ENCODE measurements at regions not wholly inside any gene's neighbourhood (a gene's known extent, or its start where the extent isn't known, plus 50 kb on each side); places are given as distances from the start of the nearest gene placed in this dataset.

DNA sequence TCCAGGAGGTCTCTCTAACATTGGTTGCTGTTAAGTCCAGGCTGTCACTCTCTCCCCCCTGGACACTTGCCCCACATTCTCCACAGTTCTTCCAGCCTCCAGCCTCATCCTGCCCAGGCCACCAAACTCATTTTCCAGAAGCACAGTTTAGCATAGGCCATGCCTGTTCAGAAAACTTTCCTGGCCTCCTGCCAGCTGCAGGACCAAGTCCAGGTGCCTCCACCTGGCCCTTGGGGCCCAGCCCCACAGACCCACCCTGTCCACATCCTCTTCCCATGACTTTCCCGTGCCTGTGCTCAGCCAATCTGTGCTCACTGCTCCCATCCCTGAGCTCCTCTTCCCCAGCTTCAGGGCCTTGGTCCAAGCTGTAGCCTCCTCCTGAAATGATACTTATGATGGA is 905.0 kb downstream of the UQCRFS1 start:
- TF ChIP-seq SMAD3 (CRISPR knock-in tag; IDR thresholded peaks at IDR 0.05; ENCODE audit: borderline replicate concordance), result no peak
- TF ChIP-seq, protein P1, sequence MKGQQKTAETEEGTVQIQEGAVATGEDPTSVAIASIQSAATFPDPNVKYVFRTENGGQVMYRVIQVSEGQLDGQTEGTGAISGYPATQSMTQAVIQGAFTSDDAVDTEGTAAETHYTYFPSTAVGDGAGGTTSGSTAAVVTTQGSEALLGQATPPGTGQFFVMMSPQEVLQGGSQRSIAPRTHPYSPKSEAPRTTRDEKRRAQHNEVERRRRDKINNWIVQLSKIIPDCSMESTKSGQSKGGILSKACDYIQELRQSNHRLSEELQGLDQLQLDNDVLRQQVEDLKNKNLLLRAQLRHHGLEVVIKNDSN (CRISPR knock-in tag; IDR thresholded peaks at IDR 0.05), result no peak
- TF ChIP-seq GRHL2 (CRISPR knock-in tag; IDR thresholded peaks at IDR 0.05; ENCODE audit: insufficient replicate concordance, severe bottlenecking), result no peak
- no peak for TF ChIP-seq NFE2L1 (CRISPR knock-in tag; IDR thresholded peaks at IDR 0.05)
- no peak for TF ChIP-seq MYBL2 (CRISPR knock-in tag; IDR thresholded peaks at IDR 0.05)
- TF ChIP-seq, protein P2, sequence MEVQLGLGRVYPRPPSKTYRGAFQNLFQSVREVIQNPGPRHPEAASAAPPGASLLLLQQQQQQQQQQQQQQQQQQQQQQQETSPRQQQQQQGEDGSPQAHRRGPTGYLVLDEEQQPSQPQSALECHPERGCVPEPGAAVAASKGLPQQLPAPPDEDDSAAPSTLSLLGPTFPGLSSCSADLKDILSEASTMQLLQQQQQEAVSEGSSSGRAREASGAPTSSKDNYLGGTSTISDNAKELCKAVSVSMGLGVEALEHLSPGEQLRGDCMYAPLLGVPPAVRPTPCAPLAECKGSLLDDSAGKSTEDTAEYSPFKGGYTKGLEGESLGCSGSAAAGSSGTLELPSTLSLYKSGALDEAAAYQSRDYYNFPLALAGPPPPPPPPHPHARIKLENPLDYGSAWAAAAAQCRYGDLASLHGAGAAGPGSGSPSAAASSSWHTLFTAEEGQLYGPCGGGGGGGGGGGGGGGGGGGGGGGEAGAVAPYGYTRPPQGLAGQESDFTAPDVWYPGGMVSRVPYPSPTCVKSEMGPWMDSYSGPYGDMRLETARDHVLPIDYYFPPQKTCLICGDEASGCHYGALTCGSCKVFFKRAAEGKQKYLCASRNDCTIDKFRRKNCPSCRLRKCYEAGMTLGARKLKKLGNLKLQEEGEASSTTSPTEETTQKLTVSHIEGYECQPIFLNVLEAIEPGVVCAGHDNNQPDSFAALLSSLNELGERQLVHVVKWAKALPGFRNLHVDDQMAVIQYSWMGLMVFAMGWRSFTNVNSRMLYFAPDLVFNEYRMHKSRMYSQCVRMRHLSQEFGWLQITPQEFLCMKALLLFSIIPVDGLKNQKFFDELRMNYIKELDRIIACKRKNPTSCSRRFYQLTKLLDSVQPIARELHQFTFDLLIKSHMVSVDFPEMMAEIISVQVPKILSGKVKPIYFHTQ (CRISPR knock-in tag; IDR thresholded peaks at IDR 0.05), result no peak
- TF ChIP-seq, protein P3, sequence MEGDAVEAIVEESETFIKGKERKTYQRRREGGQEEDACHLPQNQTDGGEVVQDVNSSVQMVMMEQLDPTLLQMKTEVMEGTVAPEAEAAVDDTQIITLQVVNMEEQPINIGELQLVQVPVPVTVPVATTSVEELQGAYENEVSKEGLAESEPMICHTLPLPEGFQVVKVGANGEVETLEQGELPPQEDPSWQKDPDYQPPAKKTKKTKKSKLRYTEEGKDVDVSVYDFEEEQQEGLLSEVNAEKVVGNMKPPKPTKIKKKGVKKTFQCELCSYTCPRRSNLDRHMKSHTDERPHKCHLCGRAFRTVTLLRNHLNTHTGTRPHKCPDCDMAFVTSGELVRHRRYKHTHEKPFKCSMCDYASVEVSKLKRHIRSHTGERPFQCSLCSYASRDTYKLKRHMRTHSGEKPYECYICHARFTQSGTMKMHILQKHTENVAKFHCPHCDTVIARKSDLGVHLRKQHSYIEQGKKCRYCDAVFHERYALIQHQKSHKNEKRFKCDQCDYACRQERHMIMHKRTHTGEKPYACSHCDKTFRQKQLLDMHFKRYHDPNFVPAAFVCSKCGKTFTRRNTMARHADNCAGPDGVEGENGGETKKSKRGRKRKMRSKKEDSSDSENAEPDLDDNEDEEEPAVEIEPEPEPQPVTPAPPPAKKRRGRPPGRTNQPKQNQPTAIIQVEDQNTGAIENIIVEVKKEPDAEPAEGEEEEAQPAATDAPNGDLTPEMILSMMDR (IDR thresholded peaks at IDR 0.05), result no peak
- TF ChIP-seq, protein P4, sequence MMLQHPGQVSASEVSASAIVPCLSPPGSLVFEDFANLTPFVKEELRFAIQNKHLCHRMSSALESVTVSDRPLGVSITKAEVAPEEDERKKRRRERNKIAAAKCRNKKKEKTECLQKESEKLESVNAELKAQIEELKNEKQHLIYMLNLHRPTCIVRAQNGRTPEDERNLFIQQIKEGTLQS (CRISPR knock-in tag; conservative IDR thresholded peaks at IDR 0.05), result no peak
- TF ChIP-seq, protein P5, sequence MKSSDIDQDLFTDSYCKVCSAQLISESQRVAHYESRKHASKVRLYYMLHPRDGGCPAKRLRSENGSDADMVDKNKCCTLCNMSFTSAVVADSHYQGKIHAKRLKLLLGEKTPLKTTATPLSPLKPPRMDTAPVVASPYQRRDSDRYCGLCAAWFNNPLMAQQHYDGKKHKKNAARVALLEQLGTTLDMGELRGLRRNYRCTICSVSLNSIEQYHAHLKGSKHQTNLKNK (CRISPR knock-in tag; IDR thresholded peaks at IDR 0.05), result no peak

All from WTC11 (cell line).